HT-29 (cell line): ENCODE measurements at regions not wholly inside any gene's neighbourhood (a gene's known extent, or its start where the extent isn't known, plus 50 kb on each side); places are given as distances from the start of the nearest gene placed in this dataset.

ENCODE experiments used
- DNase-seq: peaks from one replicate; pipeline ENCODE4 v3.0.0-alpha.2; 2015; ENCODE audit warnings: low spot score

DNA sequence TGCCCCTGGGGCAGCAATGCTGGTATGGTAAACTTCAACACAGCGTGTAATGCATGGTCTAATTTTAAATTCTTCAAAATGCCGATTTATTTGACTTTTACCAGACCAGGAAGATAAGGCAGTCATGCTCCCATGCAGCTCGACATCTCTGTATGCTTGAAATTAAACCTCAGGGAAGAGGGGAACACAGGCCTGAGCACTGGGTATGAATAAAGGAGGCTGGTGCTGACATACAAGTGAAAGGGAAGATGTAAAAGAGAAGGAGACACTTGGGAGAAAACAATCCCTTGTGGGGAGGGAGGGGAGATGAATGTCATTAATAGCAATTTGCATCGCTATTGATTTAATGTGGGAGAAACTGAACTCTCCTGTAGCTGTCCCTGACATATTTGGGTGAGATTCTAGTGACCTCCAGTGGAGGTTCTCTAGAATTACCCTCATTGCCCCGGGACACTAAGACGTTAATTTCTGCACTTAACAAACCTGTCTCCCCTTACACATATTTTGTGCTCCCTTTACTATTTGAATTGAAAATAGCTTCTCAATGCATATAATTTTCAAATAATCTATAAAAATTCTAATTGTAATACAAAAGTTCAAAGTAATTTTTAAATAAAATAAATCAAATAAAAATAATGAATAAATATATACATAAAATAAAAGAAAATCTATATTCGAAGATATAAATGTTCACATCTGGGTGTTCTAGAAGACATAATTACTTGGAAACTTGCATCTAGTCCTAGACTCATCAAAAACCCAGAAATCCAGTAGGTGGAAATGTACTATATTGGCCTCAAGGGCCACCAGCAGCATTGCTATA, 283.1 kb downstream of the LMX1A start:
- DNase-seq, result peak; percentile 64

DNA sequence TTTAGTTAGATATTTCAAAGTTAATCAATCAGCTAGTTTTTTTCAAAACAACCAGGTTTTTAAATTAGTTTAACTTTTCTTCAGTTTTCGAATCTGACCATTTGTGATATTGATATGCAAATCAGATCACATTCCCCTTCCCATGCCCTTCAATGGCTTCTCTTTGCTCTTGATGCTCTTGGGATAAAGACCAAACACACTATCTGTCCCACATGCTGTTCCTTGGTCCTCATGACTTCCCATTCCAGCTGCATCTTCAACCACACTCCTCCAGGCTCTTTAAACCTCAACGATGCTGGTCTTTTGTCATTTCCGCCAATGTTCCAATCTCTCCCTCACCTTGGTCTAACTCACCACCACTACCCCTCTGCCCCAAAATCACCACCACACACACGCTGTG, 285.8 kb downstream of the LMX1A start:
- no peak for DNase-seq

DNA sequence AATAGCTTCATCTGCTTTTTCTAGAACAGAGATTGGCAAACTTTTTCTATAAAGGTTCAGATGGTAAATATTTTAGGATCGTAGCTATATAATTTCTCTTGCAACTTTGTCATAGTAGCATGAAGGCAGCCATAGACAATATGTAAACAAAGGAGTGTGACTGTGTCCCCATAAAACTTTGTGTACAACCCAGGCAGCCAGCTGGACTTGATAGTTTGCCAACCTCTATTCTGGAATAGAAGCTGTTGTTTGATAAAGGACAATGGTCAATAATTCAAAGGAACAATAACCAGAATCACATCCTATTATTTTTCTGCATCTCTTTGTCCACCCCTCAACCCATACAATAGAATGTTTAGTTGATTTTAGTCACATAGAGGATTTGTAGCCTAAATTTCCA, 286.7 kb downstream of the LMX1A start:
- DNase-seq, result peak; percentile 19

DNA sequence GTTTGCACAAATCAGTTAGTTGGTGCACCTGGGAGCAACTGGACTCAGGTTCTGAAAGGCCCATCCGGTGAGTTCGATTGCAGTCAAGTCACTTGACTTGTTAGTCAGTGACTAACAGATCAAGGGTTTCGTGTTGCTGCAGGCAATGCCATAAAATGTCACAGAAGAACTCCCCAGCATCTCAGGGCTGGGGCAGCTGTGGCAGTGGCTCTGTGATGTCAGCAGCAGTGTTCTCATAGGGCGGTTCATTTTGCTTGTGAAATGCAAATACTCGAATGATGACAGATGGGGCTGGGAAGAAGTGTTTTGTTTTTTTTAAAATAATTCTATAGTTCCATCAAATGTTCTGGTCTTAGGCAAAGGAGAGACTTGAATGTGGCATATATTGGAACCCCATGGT, 287.8 kb downstream of the LMX1A start:
- DNase-seq, result no peak

DNA sequence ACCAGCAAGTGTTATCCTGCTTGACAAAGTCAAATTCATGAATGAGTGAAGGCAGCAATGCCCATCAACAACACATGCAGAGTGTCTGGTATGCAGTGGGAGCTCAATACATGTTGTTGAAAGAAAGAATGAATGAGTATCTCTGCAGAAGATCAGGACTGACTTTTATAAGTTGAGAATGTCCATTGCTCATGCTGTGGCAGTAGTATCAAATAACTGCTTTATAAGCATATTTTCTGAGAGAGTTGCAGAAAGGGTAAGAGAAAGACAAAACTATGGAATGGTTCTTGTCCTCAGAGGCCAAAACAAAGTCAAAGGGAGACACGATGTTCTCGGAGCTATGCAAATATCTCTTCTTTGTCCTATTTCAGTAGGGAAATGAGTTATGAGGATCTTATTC, 288.7 kb downstream of the LMX1A start:
- DNase-seq, result no peak

DNA sequence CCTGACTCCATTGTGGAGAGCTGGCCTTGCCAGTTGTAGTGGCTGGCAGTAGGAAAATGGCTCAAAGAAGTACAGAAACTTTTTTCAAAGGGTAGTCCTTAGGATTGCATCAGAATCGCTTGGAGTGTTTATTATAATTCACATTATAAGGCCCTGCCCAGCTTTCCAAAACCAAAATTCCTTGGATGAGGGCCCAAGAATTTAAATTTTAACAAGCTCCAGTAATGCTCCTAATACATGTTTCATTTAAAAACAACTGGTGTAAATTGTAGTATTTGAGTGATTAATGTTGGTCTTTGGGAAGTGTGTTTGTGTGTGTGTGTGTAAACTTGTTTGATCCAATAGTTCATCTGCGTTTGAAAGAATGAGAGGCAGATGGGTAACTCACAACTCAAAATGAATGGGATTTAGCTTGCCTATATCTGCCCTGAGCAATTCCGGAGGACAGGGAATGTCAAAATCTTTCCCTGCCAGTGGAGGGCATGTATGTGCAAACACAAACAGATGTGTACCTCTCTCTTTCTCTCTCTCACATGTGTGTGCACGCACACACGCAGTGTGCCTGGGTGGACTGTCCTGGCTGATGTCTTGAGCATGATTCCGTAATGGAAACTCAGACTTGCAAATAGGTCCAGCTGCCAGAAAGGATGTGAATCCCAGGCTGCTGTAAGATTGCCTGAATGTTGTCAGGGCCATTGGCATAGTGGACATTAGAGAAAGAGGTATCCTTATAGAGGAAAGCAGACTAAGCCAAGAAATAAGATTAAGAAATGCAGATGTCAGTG, 293.1 kb downstream of the LMX1A start:
- DNase-seq, result no peak

DNA sequence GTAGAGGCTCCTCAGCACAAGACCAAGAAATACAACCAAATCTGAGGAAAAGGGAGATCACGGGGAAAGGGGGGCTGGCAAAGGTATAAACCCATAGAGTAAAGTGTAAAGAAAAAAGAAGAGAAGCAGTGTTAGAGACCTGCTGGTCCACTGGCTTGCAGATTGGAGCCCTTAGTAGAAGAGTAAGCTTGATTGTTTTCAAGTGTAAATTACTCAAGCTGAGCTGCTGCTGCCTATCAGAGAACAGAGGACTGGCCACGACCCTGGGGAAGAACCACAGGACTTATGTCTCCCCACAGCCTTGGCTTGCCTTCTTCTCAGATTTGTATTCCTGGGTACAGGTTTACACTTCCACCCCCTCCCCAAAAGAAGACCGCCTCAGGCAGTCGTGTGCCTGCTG, 294.2 kb downstream of the LMX1A start:
- no peak for DNase-seq

DNA sequence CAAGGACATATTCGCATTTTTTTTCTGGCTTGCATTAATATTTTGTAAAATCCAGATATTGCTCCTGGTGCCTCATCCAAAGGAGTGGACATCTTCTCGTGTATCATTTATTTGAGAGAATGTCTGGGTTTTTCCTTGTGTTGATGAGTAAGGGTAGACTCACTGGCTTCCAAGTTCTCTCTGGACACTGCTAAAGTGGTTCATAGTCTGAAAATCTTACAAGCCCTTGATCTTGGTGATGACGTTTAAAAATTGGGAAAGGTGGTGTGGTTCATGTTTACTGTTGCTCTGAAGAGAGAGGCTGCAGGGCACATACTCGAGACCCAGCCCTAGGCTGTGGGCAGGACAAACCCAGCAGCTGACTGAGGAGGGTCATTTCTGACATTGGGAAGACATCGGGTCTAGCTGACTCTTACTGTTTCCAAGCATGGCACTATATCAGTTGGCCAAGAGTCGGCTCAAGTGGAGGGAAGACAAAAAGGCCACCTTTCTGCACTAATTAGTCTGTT, 296.2 kb downstream of the LMX1A start:
- no peak for DNase-seq

DNA sequence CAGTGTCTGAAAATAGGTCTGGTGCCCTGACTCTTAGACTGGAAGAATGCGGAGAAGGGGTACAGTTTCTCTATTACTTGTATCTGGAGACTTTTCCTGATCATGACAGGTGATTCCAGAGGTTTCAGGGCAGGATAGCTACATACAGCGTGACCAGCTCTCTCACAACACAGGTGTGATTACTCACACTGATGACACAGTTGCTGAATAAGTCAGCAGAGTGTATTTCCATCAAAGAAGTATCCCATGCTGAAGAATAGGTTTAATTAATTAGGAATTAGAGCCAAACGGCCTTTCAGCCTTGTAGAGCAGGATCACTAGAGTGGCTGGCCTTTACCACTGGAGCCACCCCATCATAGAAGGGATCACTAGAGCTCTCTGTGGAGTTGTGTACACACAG, 298.6 kb downstream of the LMX1A start:
- DNase-seq, result no peak

DNA sequence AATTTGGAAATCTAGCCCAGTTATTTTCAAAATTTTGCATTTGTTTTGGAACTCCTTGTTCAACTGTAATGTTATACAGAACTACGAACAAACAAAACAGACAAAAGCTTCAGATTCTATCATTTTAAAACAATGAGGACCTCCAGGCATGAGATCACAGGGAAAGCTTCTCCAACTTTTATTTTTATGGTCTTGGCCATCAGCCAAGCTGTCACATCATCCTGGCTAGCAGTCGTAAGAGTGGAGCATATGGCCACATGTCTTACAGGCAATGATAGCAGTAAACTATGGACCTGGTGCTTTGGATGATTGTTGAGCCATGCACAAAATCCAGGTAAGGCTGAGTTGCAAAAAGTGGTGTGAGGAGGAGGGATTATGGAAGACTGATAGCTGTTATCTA, 299.6 kb downstream of the LMX1A start:
- DNase-seq, result no peak

DNA sequence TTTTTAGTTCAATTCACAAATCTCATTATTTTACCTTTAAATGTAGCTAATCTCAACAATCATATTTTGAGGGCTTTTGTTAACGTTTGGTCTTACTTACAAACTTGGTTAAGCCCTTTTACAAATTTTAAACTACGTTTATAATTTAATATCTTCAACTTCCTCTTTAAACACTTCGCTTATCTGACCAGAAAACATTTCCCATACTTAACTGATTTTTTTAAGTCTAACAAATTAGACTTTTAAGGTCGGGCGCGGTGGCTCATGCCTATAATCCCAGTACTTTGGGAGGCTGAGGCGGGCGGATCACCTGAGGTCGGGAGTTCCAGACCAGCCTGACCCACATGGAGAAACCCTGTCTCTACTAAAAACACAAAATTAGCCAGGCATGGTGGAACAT, 300.9 kb downstream of the LMX1A start:
- DNase-seq, result no peak

DNA sequence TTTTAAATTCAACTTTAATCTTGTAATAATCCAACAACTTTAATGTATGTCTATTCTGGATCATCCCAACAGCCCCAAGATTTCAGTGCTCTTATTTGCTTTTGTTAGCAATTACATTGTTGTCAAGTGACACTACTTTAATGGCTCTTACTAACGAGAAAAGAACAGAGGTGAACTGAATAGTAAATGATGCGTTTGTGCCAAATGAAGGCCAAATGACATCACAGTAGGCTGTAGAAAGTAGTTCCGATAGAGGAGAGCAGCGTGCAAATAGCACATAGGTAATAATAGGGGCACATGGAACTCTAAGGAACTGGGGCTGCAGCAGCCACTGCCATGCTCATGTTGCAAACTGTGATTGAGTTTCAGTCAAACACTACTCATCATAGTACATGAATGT, 301.9 kb downstream of the LMX1A start:
- no peak for DNase-seq

DNA sequence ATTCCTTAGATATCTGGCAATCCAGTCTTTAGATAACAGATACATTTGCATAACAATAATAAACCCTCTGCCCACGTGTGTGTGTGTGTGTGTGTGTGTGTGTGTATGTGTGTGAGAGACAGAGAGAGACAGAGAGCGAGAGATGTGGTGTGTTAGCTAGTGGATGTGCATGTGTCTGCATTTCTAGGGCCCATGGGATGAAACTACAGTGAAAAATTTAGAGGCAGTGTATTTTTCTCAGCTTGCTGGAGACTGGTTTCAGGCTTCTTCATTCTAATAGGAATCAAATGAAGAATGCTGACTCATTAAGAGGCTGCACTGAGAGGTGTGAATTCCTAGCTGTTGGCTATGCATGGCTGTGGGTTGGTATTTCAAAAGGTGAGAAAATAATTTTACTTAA, 303.2 kb downstream of the LMX1A start:
- DNase-seq, result no peak

DNA sequence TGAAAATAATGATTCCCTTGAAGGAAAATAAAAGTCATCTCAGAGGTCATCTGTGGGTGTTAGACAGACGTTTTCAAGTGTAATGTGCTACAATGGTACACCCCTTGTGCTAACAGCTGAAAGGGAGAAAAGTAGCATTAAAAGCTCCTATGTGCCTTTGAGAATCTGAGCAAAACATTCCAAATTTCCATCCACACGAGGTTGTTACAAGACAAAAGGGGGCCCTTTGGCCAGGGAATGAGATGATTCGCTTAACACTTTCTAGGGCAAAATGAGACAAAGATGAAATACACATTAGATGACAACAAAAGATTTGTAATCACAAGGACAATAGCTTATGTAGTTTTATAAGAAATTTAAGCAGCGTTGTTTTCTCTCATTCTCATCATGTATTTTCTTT, 303.6 kb downstream of the LMX1A start:
- DNase-seq, result no peak

DNA sequence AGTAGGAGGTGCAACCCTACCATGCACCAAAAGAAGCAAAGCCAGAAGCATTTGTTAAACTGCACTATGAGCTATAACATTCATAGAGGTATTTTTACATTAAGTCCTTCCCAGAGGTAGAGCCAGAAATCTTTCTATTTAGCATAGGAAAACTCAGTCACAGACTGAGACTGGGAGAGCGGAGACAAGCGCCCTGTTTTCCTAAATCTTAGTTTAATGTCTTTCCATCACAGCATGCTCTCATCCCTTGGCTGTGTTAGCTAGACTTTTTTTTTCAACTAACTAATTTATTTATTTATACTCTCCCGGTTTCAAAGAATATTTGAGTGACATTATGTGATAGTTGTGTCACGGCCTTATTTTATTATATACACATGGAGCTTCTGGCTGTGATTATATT, 304.1 kb downstream of the LMX1A start:
- no peak for DNase-seq

DNA sequence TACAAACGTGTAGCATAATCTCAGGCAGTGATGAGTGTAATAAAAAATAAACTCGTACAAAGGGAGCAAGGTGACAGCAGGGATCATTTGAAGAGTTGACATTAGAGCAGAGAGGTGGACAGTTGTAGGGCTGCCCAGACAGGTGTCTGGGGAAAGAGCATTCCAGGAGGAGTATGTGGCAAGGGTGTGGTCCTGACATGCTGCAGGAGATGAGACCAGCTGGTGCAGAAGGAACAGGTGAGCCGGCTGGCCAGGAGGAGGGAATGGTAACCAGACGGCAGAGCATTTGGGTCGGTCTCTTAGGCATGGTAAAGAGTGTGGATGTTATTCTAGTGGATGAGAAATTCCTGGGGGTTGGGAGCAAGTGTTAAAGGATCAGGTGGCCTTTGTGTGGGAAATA, 306.3 kb downstream of the LMX1A start:
- no peak for DNase-seq

DNA sequence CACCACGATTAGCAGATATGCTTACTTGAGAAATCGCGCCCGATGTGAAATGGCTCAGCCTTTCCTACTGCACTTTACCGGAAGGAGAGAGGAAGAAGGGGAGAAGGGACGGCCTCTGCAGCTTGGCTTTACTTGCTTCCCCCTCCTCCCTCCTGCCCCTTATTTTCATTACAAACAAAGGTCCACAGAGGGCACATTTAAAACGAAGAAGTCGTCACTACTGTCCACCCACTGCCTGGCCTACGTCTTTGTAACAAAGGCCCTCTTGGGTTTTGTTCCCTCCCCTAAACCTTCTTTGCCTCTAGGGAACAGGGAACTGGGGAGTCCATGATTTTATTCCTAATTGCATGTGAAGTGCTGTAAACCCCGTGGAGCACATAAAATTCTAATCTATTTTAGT, 308.5 kb downstream of the LMX1A start:
- DNase-seq, result no peak

DNA sequence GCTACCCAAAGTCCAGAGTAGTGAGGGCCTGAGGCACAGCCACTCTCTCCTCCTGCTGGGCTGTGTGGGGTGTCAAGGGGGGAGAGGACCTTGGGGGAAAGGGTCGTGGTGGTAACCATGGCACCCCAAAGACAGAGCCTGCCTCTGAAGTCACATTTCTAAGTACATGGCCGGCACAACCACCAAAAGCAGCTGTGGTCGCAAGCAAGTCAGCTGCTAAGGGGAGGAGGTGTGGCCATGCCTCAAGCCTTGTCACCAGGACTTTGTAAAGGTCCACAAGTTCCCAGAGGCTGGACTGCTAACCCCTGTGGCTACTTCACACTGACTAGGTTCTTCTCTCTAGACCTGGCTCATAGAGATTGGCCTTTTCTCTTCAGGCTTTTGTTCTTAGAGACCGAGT, 310.6 kb downstream of the LMX1A start:
- DNase-seq, result no peak

DNA sequence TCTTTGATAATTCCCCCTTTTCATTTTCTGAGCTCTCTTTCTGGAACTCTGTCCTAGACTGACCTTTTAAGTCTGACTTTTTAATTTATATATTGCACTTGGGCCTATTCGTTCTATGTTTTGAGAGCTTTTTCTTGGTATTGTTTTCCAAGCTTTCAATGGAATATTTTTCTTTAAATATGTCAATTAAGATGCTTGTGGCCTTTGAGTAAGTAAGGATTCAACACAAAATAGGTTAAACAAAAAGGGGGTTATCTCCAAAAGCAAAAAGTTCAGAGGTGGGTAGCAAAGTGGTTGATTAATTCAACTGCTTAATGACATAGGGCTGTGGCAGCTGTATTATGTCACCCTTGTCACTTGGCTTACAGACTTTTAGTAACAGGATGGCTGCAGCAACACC, 315.9 kb downstream of the LMX1A start:
- no peak for DNase-seq

DNA sequence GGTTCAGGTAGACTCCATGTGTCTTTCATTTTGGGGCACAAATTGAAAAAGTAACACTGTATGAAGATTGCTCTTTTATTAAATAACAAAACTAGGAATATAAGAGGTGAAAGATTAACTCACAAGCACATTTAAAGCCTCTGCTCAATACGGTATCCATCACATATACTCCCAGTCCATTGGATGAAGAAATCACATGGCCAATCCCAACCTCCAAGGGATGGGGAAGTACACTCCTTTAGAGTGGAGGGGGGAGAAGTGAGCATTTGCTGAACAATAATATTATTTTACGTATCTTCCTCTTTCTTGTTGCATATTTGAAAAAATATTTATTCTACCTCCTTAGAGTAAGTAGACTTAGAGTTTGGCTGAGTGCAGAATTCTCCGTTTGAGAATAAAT, 316.5 kb downstream of the LMX1A start:
- no peak for DNase-seq

DNA sequence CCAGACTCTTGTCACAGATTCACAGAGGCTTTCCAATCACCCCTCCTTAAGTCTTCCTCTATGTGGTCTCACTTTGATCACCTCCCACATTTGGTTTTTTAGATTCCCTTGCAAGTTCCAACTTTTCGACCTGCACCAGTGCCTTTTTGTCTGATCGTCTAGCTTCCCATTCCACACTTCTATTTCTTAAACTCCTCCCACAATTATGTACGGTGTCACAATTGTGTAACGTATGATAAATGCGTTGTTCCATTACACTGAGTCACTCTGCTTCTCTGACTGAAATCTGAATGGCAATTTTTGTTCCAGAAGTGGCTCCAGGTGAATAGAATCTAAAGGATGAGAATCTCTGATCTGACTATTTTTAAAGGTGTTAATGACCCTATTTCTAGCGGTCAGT, 320.1 kb downstream of the LMX1A start:
- DNase-seq, result no peak

DNA sequence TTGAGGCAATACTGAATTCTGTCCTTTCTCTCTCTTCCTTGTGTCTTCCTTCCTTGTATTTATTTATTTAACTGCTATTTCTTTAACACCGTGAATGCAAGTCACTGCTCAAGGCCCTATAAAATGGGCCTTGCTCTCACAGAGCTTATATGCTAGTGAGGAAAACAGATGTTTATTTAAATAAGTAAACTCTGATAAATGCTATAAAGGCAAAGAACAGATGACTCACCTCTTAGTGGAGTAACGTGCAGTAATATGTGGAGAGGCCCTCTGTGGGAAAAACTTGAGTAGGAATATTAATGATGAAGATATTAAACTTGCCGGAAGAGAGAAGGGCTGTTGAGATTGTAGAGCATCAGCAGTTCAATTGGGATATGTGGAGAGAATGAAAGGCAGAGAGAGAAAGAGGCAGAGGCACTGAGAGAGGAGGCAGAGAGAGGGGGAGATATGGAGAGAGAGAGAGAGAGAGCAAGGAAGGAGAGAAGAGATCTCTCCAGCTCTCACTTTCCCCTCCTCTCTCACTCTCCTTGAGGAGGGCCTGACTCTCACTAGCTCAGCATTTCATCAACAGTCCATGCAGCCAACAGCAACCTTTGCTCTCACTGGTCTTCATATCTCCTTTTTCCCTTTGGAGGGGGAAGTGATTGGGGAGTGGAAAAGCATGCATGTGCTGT, 322.2 kb downstream of the LMX1A start:
- DNase-seq, result no peak

DNA sequence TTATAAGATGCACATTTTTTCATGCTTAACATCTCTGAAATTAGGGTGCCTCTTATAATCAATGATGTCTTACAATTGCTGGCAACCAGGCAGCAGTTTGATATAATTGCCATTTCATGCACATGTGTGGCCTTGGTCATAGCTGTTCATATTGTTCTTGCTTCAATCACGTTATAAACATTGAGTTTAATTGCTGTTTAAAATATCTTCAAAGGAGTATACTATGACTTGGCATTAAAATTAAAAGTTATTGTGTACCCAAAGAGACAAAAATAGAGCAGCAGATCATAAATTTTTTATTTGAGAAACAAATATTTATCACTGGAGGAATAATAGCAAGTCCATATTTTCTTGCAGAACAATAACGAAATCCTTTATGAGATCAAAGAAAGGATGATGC, 325.5 kb downstream of the LMX1A start:
- DNase-seq, result no peak
